ENCODE measurements at regions not wholly inside any gene's neighbourhood (a gene's known extent, or its start where the extent isn't known, plus 50 kb on each side); places are given as distances from the start of the nearest gene placed in this dataset.

DNA sequence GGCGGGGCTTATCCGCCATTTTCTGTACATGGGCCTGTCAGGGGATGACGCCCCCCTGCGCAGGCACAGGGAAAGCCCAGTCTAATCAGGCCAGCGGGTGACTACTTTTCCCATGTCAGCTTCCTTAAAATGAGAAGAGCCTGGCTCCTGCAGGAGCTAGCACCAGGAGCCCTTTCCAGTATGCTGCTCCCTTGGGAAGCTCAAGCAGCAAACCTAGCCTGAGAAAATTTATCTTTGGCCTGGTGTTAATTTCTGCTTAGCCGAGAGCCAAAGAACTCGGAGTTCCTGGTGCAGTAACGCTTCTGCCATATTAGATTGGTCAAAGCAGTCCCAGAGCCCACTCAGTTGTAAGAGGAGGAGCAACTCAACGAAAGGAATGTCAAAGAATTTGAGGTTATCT lies 239.0 kb upstream of the PHYHIPL start:
- no peak for TF ChIP-seq CTCF (IDR thresholded peaks at IDR 0.05; ENCODE audit: borderline replicate concordance, control extremely low read depth, extremely low read depth, insufficient read depth, missing control alignments)
- DNase-seq (ENCODE audit: low spot score), result no peak
- in situ Hi-C loops (cut with MboI; ENCODE audit: low sequenced_read_pairs, unreplicated experiment), result no loop called here

DNA sequence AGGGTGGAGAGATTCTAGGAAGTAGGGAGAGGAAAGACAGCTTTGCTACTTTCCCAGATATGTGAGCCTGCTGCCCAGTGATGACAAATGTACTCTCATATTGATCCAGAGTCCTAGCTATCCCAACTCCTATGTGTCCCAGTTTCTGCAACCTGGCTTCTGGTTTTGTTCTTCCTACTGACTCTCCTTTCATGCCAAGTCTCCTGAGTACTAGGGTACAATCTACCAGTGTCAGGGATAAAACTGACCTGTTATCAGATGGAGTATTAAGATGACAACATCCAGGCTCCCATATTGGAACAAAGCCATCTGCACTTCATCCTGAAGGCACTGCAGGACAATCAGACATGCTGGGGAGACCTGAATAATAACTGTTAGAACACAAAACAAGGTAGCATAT lies 233.7 kb upstream of the PHYHIPL start:
- no peak for TF ChIP-seq CTCF (IDR thresholded peaks at IDR 0.05; ENCODE audit: borderline replicate concordance, control extremely low read depth, extremely low read depth, insufficient read depth, missing control alignments)
- in situ Hi-C loops (cut with MboI; ENCODE audit: low sequenced_read_pairs, unreplicated experiment), result no loop called here
- DNase-seq (ENCODE audit: low spot score), result no peak

GRCh38 chr10:58943256-58943890 lies 233.1 kb upstream of the PHYHIPL start:
- TF ChIP-seq CTCF (IDR thresholded peaks at IDR 0.05; ENCODE audit: borderline replicate concordance, control extremely low read depth, extremely low read depth, insufficient read depth, missing control alignments), result no peak
- DNase-seq (ENCODE audit: low spot score), result no peak
- in situ Hi-C loops (cut with MboI; ENCODE audit: low sequenced_read_pairs, unreplicated experiment), result no loop called here

DNA sequence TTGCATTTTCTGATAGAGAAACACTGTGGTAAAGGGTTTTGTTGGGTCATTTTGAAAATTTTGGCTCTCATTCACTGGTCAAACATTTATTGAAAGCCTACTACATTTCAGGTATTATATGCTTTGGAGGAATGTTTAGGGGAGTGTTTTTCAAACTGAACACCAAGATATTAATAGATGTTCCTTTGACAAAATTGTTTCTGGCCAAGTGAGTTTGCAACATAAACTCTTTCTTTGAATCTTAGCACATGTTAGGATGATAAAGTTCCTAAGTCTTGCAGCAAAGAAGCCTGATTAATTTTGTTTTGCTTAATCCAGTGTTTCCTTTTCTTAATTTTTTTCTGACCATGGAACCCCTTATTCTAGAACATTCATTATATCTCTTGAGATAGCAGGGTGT lies 232.5 kb upstream of the PHYHIPL start:
- no peak for DNase-seq (ENCODE audit: low spot score)
- no peak for TF ChIP-seq CTCF (IDR thresholded peaks at IDR 0.05; ENCODE audit: borderline replicate concordance, control extremely low read depth, extremely low read depth, insufficient read depth, missing control alignments)
- in situ Hi-C loops (cut with MboI; ENCODE audit: low sequenced_read_pairs, unreplicated experiment), result no loop called here

DNA sequence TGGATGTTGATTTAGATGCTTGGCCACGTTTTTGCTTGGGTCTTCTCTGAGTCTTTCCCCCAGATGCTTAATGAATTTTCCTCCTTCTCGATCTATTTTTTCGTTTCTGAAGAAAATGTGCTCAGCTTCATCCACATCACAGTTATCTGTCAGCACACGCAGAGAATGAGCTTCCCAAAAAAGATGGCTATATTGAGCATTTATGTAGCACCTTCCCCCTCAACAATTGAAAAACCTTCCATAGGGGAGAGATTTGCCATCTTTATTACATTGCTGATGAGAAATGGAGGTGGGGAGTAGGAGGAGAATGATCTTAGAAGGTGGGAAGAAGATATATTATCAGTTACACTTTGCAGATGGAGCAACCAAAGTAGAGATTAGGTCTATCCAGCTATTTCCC lies 228.1 kb upstream of the PHYHIPL start:
- in situ Hi-C loops (cut with MboI; ENCODE audit: low sequenced_read_pairs, unreplicated experiment), result no loop called here
- no peak for TF ChIP-seq CTCF (IDR thresholded peaks at IDR 0.05; ENCODE audit: borderline replicate concordance, control extremely low read depth, extremely low read depth, insufficient read depth, missing control alignments)
- DNase-seq (ENCODE audit: low spot score), result no peak

DNA sequence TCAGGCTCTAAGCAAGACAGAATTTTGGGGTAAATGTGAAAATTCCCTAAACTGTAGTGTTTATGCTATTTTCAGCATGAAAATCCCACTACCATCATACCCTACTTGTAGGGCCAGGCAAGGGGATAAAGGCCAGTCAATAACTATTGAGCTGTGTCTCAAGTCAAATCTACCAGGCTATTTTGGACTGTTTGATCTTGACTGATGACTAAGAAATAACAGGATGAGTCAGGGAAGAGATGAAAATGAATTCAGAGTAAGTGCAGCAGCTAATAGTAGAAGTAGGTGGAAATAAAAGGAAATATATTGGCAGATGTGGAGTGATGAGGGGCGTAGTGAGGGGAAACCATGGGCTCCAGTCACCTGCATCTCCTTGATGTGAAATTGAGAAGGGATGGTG lies 225.8 kb upstream of the PHYHIPL start:
- in situ Hi-C loops (cut with MboI; ENCODE audit: low sequenced_read_pairs, unreplicated experiment), result loop anchor here (25.0 kb wide), 1 partner anchor 662 kb away; no protein-coding TSS in a partner anchor
- DNase-seq (ENCODE audit: low spot score), result no peak
- no peak for TF ChIP-seq CTCF (IDR thresholded peaks at IDR 0.05; ENCODE audit: borderline replicate concordance, control extremely low read depth, extremely low read depth, insufficient read depth, missing control alignments)
